ENCODE measurements at regions not wholly inside any gene's neighbourhood (a gene's known extent, or its start where the extent isn't known, plus 50 kb on each side); places are given as distances from the start of the nearest gene placed in this dataset.

GRCh38 chr4:126834854-126835253 lies 797.9 kb upstream of the INTU start:
- Mint-ChIP-seq H3K27me3 (ENCODE audit: low read depth) (peaks cover 4% of the 10 kb centered on the region), H3K4me3 (no peak overlapping the region), H3K36me3 (ENCODE audit: low read depth) (no peaks in the 10 kb centered on the region), H3K27ac (no peak overlapping the region), H3K4me1 (no peaks in the 10 kb centered on the region), H3K9me3 (peaks cover 40% of the 10 kb centered on the region)
- no peak for TF ChIP-seq CTCF (IDR thresholded peaks at IDR 0.05; ENCODE audit: unreplicated experiment in 3 of 3)

GRCh38 chr4:126838941-126839679 lies 793.6 kb upstream of the INTU start:
- no peak for TF ChIP-seq CTCF (IDR thresholded peaks at IDR 0.05; ENCODE audit: unreplicated experiment in 3 of 3)
- Mint-ChIP-seq H3K4me3 (no peak overlapping the region), H3K36me3 (ENCODE audit: low read depth) (no peaks in the 10 kb centered on the region), H3K9me3 (peaks cover 17% of the 10 kb centered on the region), H3K27me3 (ENCODE audit: low read depth) (no peaks in the 10 kb centered on the region), H3K27ac (no peak overlapping the region), H3K4me1 (no peaks in the 10 kb centered on the region)

- TF ChIP-seq CTCF (IDR thresholded peaks at IDR 0.05; ENCODE audit: unreplicated experiment in 3 of 3) = no peak
- Mint-ChIP-seq H3K4me3 (no peak overlapping the region), H3K27ac (no peak overlapping the region), H3K36me3 (ENCODE audit: low read depth) (no peaks in the 10 kb centered on the region), H3K9me3 (peaks cover 3% of the 10 kb centered on the region), H3K4me1 (no peaks in the 10 kb centered on the region), H3K27me3 (ENCODE audit: low read depth) (no peaks in the 10 kb centered on the region)
Observed at GRCh38 chr4:126843492-126844067, 789.2 kb upstream of the INTU start.

- no peaks in the 10 kb centered on the region for H3K27me3 Mint-ChIP-seq (ENCODE audit: low read depth)
- no peaks in the 10 kb centered on the region for H3K4me1 Mint-ChIP-seq
- H3K36me3 Mint-ChIP-seq (ENCODE audit: low read depth) = no peaks in the 10 kb centered on the region
- no peak overlapping the region for H3K27ac Mint-ChIP-seq
- no peaks in the 10 kb centered on the region for H3K9me3 Mint-ChIP-seq
- no peak for TF ChIP-seq CTCF (IDR thresholded peaks at IDR 0.05; ENCODE audit: unreplicated experiment in 3 of 3)
- H3K4me3 Mint-ChIP-seq = no peak overlapping the region
Observed at GRCh38 chr4:126850286-126850685, 782.5 kb upstream of the INTU start.

GRCh38 chr4:126851391-126851790 lies 781.4 kb upstream of the INTU start:
- Mint-ChIP-seq H3K4me3 (no peak overlapping the region), H3K27ac (no peak overlapping the region), H3K4me1 (no peaks in the 10 kb centered on the region), H3K36me3 (ENCODE audit: low read depth) (no peaks in the 10 kb centered on the region), H3K9me3 (no peaks in the 10 kb centered on the region), H3K27me3 (ENCODE audit: low read depth) (no peaks in the 10 kb centered on the region)
- TF ChIP-seq CTCF (IDR thresholded peaks at IDR 0.05; ENCODE audit: unreplicated experiment in 3 of 3) = no peak

GRCh38 chr4:126853715-126854114 lies 779.0 kb upstream of the INTU start:
- Mint-ChIP-seq H3K4me3 (no peak overlapping the region), H3K9me3 (peaks cover under 1% of the 10 kb centered on the region), H3K27ac (no peak overlapping the region), H3K36me3 (ENCODE audit: low read depth) (no peaks in the 10 kb centered on the region), H3K4me1 (no peaks in the 10 kb centered on the region), H3K27me3 (ENCODE audit: low read depth) (no peaks in the 10 kb centered on the region)
- no peak for TF ChIP-seq CTCF (IDR thresholded peaks at IDR 0.05; ENCODE audit: unreplicated experiment in 3 of 3)

Measured in nephron (organoid).